OCI-LY1 (cell line): ENCODE measurements at regions not wholly inside any gene's neighbourhood (a gene's known extent, or its start where the extent isn't known, plus 50 kb on each side); places are given as distances from the start of the nearest gene placed in this dataset.

Source experiments
- H2AFZ ChIP-seq: fragments of 200-600 bp; sonication (generic), shearing (Covaris generic); 2 replicates; pipeline ENCODE4 v1.6.0; 2014; ENCODE audit warnings: antibody characterized with exemption, mild to moderate bottlenecking, low read length
- H3F3A ChIP-seq: fragments of 200-600 bp; sonication (generic), shearing (Covaris generic); 2 replicates; pipeline ENCODE4 v1.6.0; 2014; ENCODE audit warnings: mild to moderate bottlenecking, antibody characterized with exemption, low read length, moderate library complexity; ENCODE audit not compliant: insufficient read depth
- H3K27ac ChIP-seq: fragments of 200-600 bp; sonication (generic); 2 replicates; pipeline ENCODE4 v1.5.1; 2014; ENCODE audit warnings: low read length, mixed run types, mild to moderate bottlenecking, low read depth; ENCODE audit not compliant: poor library complexity, severe bottlenecking
- H3K27me3 ChIP-seq: fragments of 200-600 bp; sonication (generic); 2 replicates; pipeline ENCODE4 v1.6.0; 2014; ENCODE audit warnings: antibody characterized with exemption, mild to moderate bottlenecking, low read length, moderate library complexity; ENCODE audit not compliant: insufficient read depth
- H3K36me3 ChIP-seq: fragments of 200-600 bp; sonication (generic); 2 replicates; pipeline ENCODE4 v1.6.1; 2014; ENCODE audit warnings: mild to moderate bottlenecking, antibody characterized with exemption, low read length, moderate library complexity, mixed read lengths; ENCODE audit not compliant: insufficient read depth
- H3K4me1 ChIP-seq: fragments of 200-600 bp; sonication (generic); 2 replicates; pipeline ENCODE4 v1.5.1; 2014; ENCODE audit warnings: mild to moderate bottlenecking, low read length, moderate library complexity; ENCODE audit not compliant: insufficient read depth, severe bottlenecking
- H3K4me2 ChIP-seq: fragments of 200-600 bp; sonication (generic), shearing (Covaris generic); 2 replicates; pipeline ENCODE4 v1.6.1; 2014; ENCODE audit warnings: low read length
- H3K4me3 ChIP-seq: fragments of 200-600 bp; sonication (generic); 2 replicates; pipeline ENCODE4 v1.5.1; 2014; ENCODE audit warnings: low read length, low read depth, mild to moderate bottlenecking, mixed read lengths; ENCODE audit not compliant: poor library complexity, severe bottlenecking
- H3K79me2 ChIP-seq: fragments of 200-600 bp; shearing (Covaris generic); 2 replicates; pipeline ENCODE4 v1.6.1; 2016; ENCODE audit warnings: mixed run types, low read length, mixed read lengths; ENCODE audit not compliant: insufficient read depth
- H3K9ac ChIP-seq: fragments of 200-600 bp; sonication (generic), shearing (Covaris generic); 2 replicates; pipeline ENCODE4 v1.6.1; 2014; ENCODE audit warnings: mild to moderate bottlenecking, low read length, mixed read lengths
- H3K9me2 ChIP-seq: fragments of 200-600 bp; sonication (generic), shearing (Covaris generic); 2 replicates; pipeline ENCODE4 v1.6.1; 2014; ENCODE audit warnings: low read depth, mild to moderate bottlenecking, low read length, mixed read lengths
- H3K9me3 ChIP-seq: fragments of 200-600 bp; shearing (Covaris generic); 2 replicates; pipeline ENCODE4 v1.6.1; 2014; ENCODE audit warnings: low read length, mixed read lengths
- H4K20me1 ChIP-seq: fragments of 200-600 bp; sonication (generic), shearing (Covaris generic); 2 replicates; pipeline ENCODE4 v1.6.0; 2016; ENCODE audit warnings: mild to moderate bottlenecking, low read length; ENCODE audit not compliant: insufficient read depth
- CTCF ChIP-seq: fragments of 200-600 bp; sonication (generic), shearing (Covaris generic); IDR thresholded peaks from 2 replicates; pipeline ENCODE4 v1.5.1; 2017; ENCODE audit warnings: mild to moderate bottlenecking, antibody characterized with exemption, low read length, moderate library complexity, mixed read lengths
- EZH2 ChIP-seq: fragments of 200-600 bp; sonication (generic), shearing (Covaris generic); IDR thresholded peaks from 2 replicates; pipeline ENCODE4 v1.8.0; 2017; ENCODE audit warnings: borderline replicate concordance, mixed run types, mild to moderate bottlenecking, antibody characterized with exemption, low read length, moderate library complexity, mixed read lengths

GRCh38 chr4:117873779-117874178 lies 160.5 kb upstream of the NDST3 start:
- Histone ChIP-seq H3F3A (no peaks in the 10 kb centered on the region), H3K4me1 (no peaks in the 10 kb centered on the region), H2AFZ (no peak overlapping the region), H3K4me2 (no peak overlapping the region), H4K20me1 (no peaks in the 10 kb centered on the region), H3K9me3 (no peaks in the 10 kb centered on the region), H3K79me2 (no peaks in the 10 kb centered on the region), H3K36me3 (no peaks in the 10 kb centered on the region), H3K9me2 (no peaks in the 10 kb centered on the region), H3K27me3 (no peaks in the 10 kb centered on the region), H3K4me3 (no peak overlapping the region), H3K9ac (no peak overlapping the region), H3K27ac (no peak overlapping the region)
- no peak for TF ChIP-seq EZH2
- no peak for TF ChIP-seq CTCF

- H3K27me3 ChIP-seq: no peaks in the 10 kb centered on the region
- no peak overlapping the region for H2AFZ ChIP-seq
- no peak overlapping the region for H3K4me3 ChIP-seq
- H3K9me2 ChIP-seq: no peaks in the 10 kb centered on the region
- no peak overlapping the region for H3K4me2 ChIP-seq
- no peaks in the 10 kb centered on the region for H3K4me1 ChIP-seq
- no peaks in the 10 kb centered on the region for H3K79me2 ChIP-seq
- no peak overlapping the region for H3K27ac ChIP-seq
- H4K20me1 ChIP-seq: no peaks in the 10 kb centered on the region
- no peaks in the 10 kb centered on the region for H3F3A ChIP-seq
- no peak overlapping the region for H3K9ac ChIP-seq
- H3K36me3 ChIP-seq: no peaks in the 10 kb centered on the region
- TF ChIP-seq CTCF (no peak), EZH2 (no peak)
- H3K9me3 ChIP-seq: no peaks in the 10 kb centered on the region
Measured at GRCh38 chr4:117874216-117874615, 160.1 kb upstream of the NDST3 start.

GRCh38 chr4:117889978-117890377 lies 144.3 kb upstream of the NDST3 start:
- H3K27ac ChIP-seq: no peak overlapping the region
- no peaks in the 10 kb centered on the region for H3K4me1 ChIP-seq
- H2AFZ ChIP-seq: no peak overlapping the region
- no peaks in the 10 kb centered on the region for H3K36me3 ChIP-seq
- no peaks in the 10 kb centered on the region for H3K9me2 ChIP-seq
- H3K27me3 ChIP-seq: no peaks in the 10 kb centered on the region
- H3K4me3 ChIP-seq: no peak overlapping the region
- no peaks in the 10 kb centered on the region for H3K79me2 ChIP-seq
- H3K9ac ChIP-seq: no peak overlapping the region
- H3F3A ChIP-seq: no peaks in the 10 kb centered on the region
- H3K9me3 ChIP-seq: no peaks in the 10 kb centered on the region
- no peak overlapping the region for H3K4me2 ChIP-seq
- H4K20me1 ChIP-seq: no peaks in the 10 kb centered on the region
- TF ChIP-seq CTCF (no peak), EZH2 (no peak)
